Loucy (cell line): ENCODE measurements at regions not wholly inside any gene's neighbourhood (a gene's known extent, or its start where the extent isn't known, plus 50 kb on each side); places are given as distances from the start of the nearest gene placed in this dataset.

ENCODE experiments used
- EZH2phosphoT487 ChIP-seq: fragments of 200-600 bp; IDR thresholded peaks from 2 replicates; pipeline ENCODE4 v1.6.1; 2018; ENCODE audit warnings: antibody characterized with exemption, mild to moderate bottlenecking, moderate library complexity, borderline replicate concordance
- TF ChIP-seq, protein P1 (sequence below): fragments of 200-600 bp; sonication (generic); conservative IDR thresholded peaks from 2 replicates; pipeline ENCODE4 v1.5.1; 2014; ENCODE audit warnings: mild to moderate bottlenecking, antibody characterized with exemption, low read length

GRCh38 chr2:198788676-198789075, 669.1 kb downstream of the SATB2 start:
- TF ChIP-seq, protein P1, sequence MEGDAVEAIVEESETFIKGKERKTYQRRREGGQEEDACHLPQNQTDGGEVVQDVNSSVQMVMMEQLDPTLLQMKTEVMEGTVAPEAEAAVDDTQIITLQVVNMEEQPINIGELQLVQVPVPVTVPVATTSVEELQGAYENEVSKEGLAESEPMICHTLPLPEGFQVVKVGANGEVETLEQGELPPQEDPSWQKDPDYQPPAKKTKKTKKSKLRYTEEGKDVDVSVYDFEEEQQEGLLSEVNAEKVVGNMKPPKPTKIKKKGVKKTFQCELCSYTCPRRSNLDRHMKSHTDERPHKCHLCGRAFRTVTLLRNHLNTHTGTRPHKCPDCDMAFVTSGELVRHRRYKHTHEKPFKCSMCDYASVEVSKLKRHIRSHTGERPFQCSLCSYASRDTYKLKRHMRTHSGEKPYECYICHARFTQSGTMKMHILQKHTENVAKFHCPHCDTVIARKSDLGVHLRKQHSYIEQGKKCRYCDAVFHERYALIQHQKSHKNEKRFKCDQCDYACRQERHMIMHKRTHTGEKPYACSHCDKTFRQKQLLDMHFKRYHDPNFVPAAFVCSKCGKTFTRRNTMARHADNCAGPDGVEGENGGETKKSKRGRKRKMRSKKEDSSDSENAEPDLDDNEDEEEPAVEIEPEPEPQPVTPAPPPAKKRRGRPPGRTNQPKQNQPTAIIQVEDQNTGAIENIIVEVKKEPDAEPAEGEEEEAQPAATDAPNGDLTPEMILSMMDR, result no peak
- no peak for TF ChIP-seq EZH2phosphoT487
